ENCODE measurements at regions not wholly inside any gene's neighbourhood (a gene's known extent, or its start where the extent isn't known, plus 50 kb on each side); places are given as distances from the start of the nearest gene placed in this dataset.

DNA sequence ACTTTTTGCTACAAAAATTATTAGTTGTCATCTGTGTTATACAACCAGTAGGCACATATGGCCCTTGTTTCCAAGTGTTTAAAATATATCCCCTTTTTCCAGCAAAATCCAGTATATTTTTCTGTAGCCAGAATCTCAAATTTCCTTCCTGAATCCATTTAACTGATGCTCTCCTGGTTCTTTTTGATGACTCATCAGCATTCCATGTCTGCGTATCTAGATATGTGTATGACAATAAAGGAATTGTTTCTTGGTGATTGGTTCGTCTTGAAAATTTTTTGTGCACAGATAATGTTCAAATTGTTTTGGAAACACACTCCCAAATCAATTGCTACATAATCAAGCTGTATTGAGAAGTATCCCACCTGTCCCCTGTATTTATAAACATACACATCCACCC lies 98.3 kb downstream of the ITM2A start:
- ChIA-PET CTCF (no interaction called here), POLR2A (interaction anchor here in 1 of 2 donors (0.6 kb wide), 1 partner anchor 96 kb away, joined by 3 read pairs; no protein-coding TSS in a partner anchor)
- Histone ChIP-seq H3K27ac (ENCODE audit: low read length) (peak overlapping the region; percentile 60), H3K9me3 (no peaks in the 10 kb centered on the region), H3K36me3 (ENCODE audit: control insufficient read depth in 2 of 2, extremely low read depth in 1 of 2, insufficient read depth in 1 of 2, low read length in 1 of 2) (no peaks in the 10 kb centered on the region), H3K27me3 (replicated peaks in 1 of 2; ENCODE audit: control insufficient read depth in 2 of 2, extremely low read depth in 1 of 2, insufficient read depth in 2 of 2, low read length in 1 of 2) (no peaks in the 10 kb centered on the region), H3K4me3 (ENCODE audit: control insufficient read depth in 1 of 2, extremely low read depth in 1 of 2, low read length in 1 of 2) (no peak overlapping the region), H3K4me1 (ENCODE audit: control insufficient read depth in 1 of 2, extremely low read depth in 1 of 2, insufficient read depth in 2 of 2, low read length in 2 of 2) (peaks cover 8 to 34% of the 10 kb centered on the region in 2 experiments)
- Mint-ChIP-seq H3K9me3 (no peaks in the 10 kb centered on the region), H3K27ac (peak overlapping the region; percentile 84), H3K4me3 (no peak overlapping the region), H3K36me3 (no peaks in the 10 kb centered on the region), H3K27me3 (peaks cover 0 to under 1% of the 10 kb centered on the region in 2 donors), H3K4me1 (peaks cover 37 to 53% (median 51%) of the 10 kb centered on the region in 3 donors)
- no peak for ATAC-seq (replicated peaks in 1 of 4)
- no peak for DNase-seq
- no CpG with 5 or more reads among the region's 2 CpGs for WGBS (ENCODE audit: insufficient coverage)

DNA sequence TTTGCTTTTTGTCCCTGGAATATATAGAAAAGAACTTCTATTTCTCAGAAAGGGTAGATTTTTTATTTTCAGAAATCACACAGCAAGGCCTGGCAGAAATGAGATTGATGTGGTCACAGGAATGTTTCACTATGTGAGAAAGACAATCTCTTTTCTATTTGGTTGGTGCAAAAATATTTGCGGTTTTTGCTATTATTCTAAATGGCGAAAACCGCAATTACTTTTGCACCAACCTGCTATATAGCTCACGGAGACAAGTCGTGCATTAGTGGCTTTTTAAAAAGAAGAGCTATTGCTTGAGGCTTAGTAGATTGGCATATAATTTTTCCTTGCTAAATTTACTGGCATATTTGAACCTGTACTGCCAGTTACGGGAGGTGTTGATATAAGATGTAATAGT lies 100.4 kb downstream of the ITM2A start:
- H3K4me3 Mint-ChIP-seq, result peak overlapping the region; percentile 13 to 32 (median 15)
- ChIA-PET POLR2A (no interaction called here), CTCF (interaction anchor here (0.5 to 1.0 kb wide), 4 partner anchors 93 to 319 kb away, joined by 3 to 5 read pairs (median 4); no protein-coding TSS in a partner anchor)
- H3K36me3 ChIP-seq (ENCODE audit: control insufficient read depth in 2 of 2, extremely low read depth in 1 of 2, insufficient read depth in 1 of 2, low read length in 1 of 2), result no peaks in the 10 kb centered on the region
- no peaks in the 10 kb centered on the region for H3K9me3 Mint-ChIP-seq
- WGBS (ENCODE audit: insufficient coverage), result no CpG with 5 or more reads among the region's 6 CpGs
- no peak overlapping the region for H3K4me3 ChIP-seq (ENCODE audit: control insufficient read depth in 1 of 2, extremely low read depth in 1 of 2, low read length in 1 of 2)
- H3K27ac Mint-ChIP-seq, result peak overlapping the region; percentile 84 to 92
- H3K27me3 Mint-ChIP-seq, result no peaks in the 10 kb centered on the region
- no peak for ATAC-seq (replicated peaks in 1 of 4)
- H3K27ac ChIP-seq (ENCODE audit: low read length), result peak overlapping the region; percentile 60
- H3K4me1 ChIP-seq (ENCODE audit: control insufficient read depth in 1 of 2, extremely low read depth in 1 of 2, insufficient read depth in 2 of 2, low read length in 2 of 2), result peaks cover 8 to 42% of the 10 kb centered on the region in 2 experiments
- H3K36me3 Mint-ChIP-seq, result no peaks in the 10 kb centered on the region
- no peaks in the 10 kb centered on the region for H3K9me3 ChIP-seq
- peak in 1 of 35 experiments; percentile 36 for DNase-seq
- H3K4me1 Mint-ChIP-seq, result peaks cover 43 to 66% (median 65%) of the 10 kb centered on the region in 3 donors
- no peaks in the 10 kb centered on the region for H3K27me3 ChIP-seq (replicated peaks in 1 of 2; ENCODE audit: control insufficient read depth in 2 of 2, extremely low read depth in 1 of 2, insufficient read depth in 2 of 2, low read length in 1 of 2)

DNA sequence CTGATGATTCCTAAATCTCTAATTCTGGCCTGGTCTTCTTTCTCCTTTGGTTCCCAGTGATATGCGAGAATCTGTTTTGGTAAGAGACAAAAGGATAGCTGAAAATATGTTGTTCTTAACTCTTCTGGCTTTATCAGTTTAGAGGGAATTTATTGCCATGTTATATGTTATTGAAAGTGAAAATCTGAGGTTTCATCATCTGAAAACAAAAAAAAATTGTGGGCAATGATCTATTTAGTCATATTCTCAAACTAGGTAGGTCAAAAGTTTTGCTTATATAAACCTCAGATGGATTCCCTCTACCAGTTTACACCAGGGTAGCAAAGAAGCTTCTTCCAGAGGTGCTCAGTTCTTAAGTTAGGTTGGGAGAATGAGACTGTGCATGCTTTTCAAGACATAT lies 103.6 kb downstream of the ITM2A start:
- Mint-ChIP-seq H3K27me3 (no peaks in the 10 kb centered on the region), H3K36me3 (no peaks in the 10 kb centered on the region), H3K9me3 (no peaks in the 10 kb centered on the region), H3K27ac (peak overlapping the region; percentile 89 to 97), H3K4me3 (peak overlapping the region; percentile 0 to 51 (median 43)), H3K4me1 (peaks cover 68 to 73% (median 72%) of the 10 kb centered on the region in 3 donors)
- CTCF ChIA-PET, result interaction anchor here in 1 of 2 donors (1.0 to 1.5 kb wide), 2 partner anchors 94 to 156 kb away, joined by 3 read pairs; no protein-coding TSS in a partner anchor
- H3K36me3 ChIP-seq (ENCODE audit: control insufficient read depth in 2 of 2, extremely low read depth in 1 of 2, insufficient read depth in 1 of 2, low read length in 1 of 2), result no peaks in the 10 kb centered on the region
- peaks cover 12 to 41% of the 10 kb centered on the region in 2 experiments for H3K4me1 ChIP-seq (ENCODE audit: control insufficient read depth in 1 of 2, extremely low read depth in 1 of 2, insufficient read depth in 2 of 2, low read length in 2 of 2)
- H3K27me3 ChIP-seq (replicated peaks in 1 of 2; ENCODE audit: control insufficient read depth in 2 of 2, extremely low read depth in 1 of 2, insufficient read depth in 2 of 2, low read length in 1 of 2), result no peaks in the 10 kb centered on the region
- H3K9me3 ChIP-seq, result no peaks in the 10 kb centered on the region
- no CpG with 5 or more reads among the region's 1 CpG for WGBS (ENCODE audit: insufficient coverage)
- no peak for DNase-seq
- H3K27ac ChIP-seq (ENCODE audit: low read length), result peak overlapping the region; percentile 83
- POLR2A ChIA-PET, result no interaction called here
- no peak overlapping the region for H3K4me3 ChIP-seq (ENCODE audit: control insufficient read depth in 1 of 2, extremely low read depth in 1 of 2, low read length in 1 of 2)
- ATAC-seq (replicated peaks in 1 of 4), result no peak

DNA sequence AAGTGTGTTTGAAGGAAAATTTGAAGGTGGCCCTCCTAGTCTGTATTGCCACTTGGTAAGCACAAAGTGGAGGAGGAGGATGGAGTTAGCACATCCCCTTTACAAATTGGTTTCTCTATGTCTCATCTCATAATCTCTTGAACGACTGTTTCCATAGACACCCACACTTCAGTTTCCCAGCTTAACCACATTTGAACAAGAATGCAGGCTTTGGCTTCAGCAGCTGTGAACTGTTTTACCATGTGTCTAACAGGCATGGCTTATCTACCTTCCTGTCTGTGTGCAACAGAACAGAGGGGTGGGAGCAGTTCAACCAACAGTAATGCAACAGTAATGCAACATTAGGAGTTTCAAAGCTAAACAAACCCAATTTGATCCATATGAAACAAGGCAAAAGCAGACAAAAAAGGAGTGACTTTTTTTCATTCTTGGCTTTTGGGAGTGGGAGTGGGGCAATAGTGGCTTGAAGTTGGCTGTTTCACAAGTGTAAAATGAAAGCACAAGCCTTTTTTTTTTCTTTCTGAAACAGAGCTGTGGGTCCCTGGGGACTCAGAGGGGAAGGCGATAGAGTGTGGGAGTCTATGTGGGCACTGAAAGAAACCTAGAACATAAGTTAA lies 108.0 kb downstream of the ITM2A start:
- Mint-ChIP-seq H3K27ac (peak overlapping the region; percentile 90 to 98), H3K36me3 (peaks cover 5% of the 10 kb centered on the region), H3K4me3 (peak overlapping the region; percentile 40 to 68 (median 63)), H3K4me1 (peaks cover 79 to 82% (median 81%) of the 10 kb centered on the region in 3 donors), H3K27me3 (no peaks in the 10 kb centered on the region), H3K9me3 (no peaks in the 10 kb centered on the region)
- POLR2A ChIA-PET, result interaction anchor here (0.6 to 1.3 kb wide), 5 partner anchors 8 to 316 kb away, joined by 3 to 5 read pairs (median 3); partner anchors contain the start of gene ITM2A (in 1 of the 2)
- WGBS (ENCODE audit: insufficient coverage), result no CpG with 5 or more reads among the region's 2 CpGs
- CTCF ChIA-PET, result interaction anchor here (0.6 to 1.2 kb wide), 4 partner anchors 113 to 1490 kb away, joined by 3 to 4 read pairs (median 3); no protein-coding TSS in a partner anchor
- ATAC-seq (replicated peaks in 1 of 4) (peak; percentile 88 to 95 (median 90)), DNase-seq (peak; percentile 7 to 79 (median 41))
- no peaks in the 10 kb centered on the region for H3K27me3 ChIP-seq (replicated peaks in 1 of 2; ENCODE audit: control insufficient read depth in 2 of 2, extremely low read depth in 1 of 2, insufficient read depth in 2 of 2, low read length in 1 of 2)
- peak overlapping the region; percentile 83 for H3K27ac ChIP-seq (ENCODE audit: low read length)
- peaks cover 11 to 50% of the 10 kb centered on the region in 2 experiments for H3K4me1 ChIP-seq (ENCODE audit: control insufficient read depth in 1 of 2, extremely low read depth in 1 of 2, insufficient read depth in 2 of 2, low read length in 2 of 2)
- no peaks in the 10 kb centered on the region for H3K9me3 ChIP-seq
- H3K36me3 ChIP-seq (ENCODE audit: control insufficient read depth in 2 of 2, extremely low read depth in 1 of 2, insufficient read depth in 1 of 2, low read length in 1 of 2), result no peaks in the 10 kb centered on the region
- H3K4me3 ChIP-seq (ENCODE audit: control insufficient read depth in 1 of 2, extremely low read depth in 1 of 2, low read length in 1 of 2), result no peak overlapping the region

DNA sequence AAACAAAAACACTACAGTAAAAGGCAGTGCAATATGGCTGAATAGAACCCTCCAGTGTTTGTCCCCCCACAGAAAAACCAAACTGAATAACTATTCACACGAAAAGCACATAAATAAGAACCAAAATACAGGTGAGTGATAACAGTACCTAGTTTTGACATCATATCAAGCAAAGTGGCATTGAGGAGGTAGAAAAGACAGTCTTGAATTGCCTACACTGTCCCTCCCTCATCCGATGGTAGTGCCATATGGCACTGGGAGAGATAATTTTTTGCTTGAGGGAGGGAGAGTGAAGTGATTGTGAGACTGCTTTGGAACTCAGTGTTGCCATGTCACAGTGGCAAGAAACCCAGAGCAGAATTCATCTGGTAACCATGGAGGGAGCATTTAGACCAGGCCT lies 99.2 kb downstream of the GPR174 start:
- POLR2A ChIA-PET, result no interaction called here
- peaks cover 19 to 41% (median 19%) of the 10 kb centered on the region in 3 donors for H3K4me1 Mint-ChIP-seq

DNA sequence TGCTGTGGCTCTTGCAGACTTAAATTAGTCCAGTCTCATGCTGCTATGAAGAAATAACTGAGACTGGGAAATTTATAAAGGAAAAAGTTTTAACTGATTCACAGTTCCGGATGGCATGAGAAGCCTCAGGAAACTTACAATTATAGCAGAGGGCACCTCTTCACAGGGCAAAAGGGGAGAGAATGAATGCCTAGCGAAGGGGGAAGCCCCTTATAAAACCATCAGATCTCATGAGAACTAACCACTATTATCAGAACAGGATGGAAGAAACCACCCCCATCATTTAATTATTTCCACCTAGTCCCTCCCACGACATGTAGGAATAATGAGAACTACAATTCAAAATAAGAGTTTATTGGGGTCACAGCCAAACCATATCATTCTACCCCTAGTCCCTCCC lies 91.4 kb downstream of the GPR174 start:
- Mint-ChIP-seq H3K27me3 (no peaks in the 10 kb centered on the region), H3K36me3 (peaks cover 53% of the 10 kb centered on the region), H3K9me3 (no peaks in the 10 kb centered on the region), H3K27ac (peak overlapping the region; percentile 39 to 50), H3K4me3 (no peak overlapping the region), H3K4me1 (peaks cover 19 to 54% (median 28%) of the 10 kb centered on the region in 3 donors)
- ChIA-PET CTCF (no interaction called here), POLR2A (no interaction called here)
- Histone ChIP-seq H3K27ac (ENCODE audit: low read length) (no peak overlapping the region), H3K4me1 (ENCODE audit: control insufficient read depth in 1 of 2, extremely low read depth in 1 of 2, insufficient read depth in 2 of 2, low read length in 2 of 2) (peaks cover 2 to 21% of the 10 kb centered on the region in 2 experiments), H3K4me3 (ENCODE audit: control insufficient read depth in 1 of 2, extremely low read depth in 1 of 2, low read length in 1 of 2) (no peak overlapping the region), H3K27me3 (replicated peaks in 1 of 2; ENCODE audit: control insufficient read depth in 2 of 2, extremely low read depth in 1 of 2, insufficient read depth in 2 of 2, low read length in 1 of 2) (no peaks in the 10 kb centered on the region), H3K36me3 (ENCODE audit: control insufficient read depth in 2 of 2, extremely low read depth in 1 of 2, insufficient read depth in 1 of 2, low read length in 1 of 2) (peaks cover 0 to 10% of the 10 kb centered on the region in 2 donors), H3K9me3 (no peaks in the 10 kb centered on the region)
- no CpG with 5 or more reads among the region's 3 CpGs for WGBS (ENCODE audit: insufficient coverage)
- no peak for ATAC-seq (replicated peaks in 1 of 4)
- DNase-seq, result no peak

More for the DNA sequence above, 99.2 kb downstream of the GPR174 start:
- CTCF ChIA-PET, result no interaction called here
- no peak overlapping the region for H3K27ac ChIP-seq (ENCODE audit: low read length)
- peaks cover 0 to 14% (median 0%) of the 10 kb centered on the region in 3 donors for H3K9me3 Mint-ChIP-seq
- H3K27me3 ChIP-seq (replicated peaks in 1 of 2; ENCODE audit: control insufficient read depth in 2 of 2, extremely low read depth in 1 of 2, insufficient read depth in 2 of 2, low read length in 1 of 2), result no peaks in the 10 kb centered on the region
- no peaks in the 10 kb centered on the region for H3K36me3 ChIP-seq (ENCODE audit: control insufficient read depth in 2 of 2, extremely low read depth in 1 of 2, insufficient read depth in 1 of 2, low read length in 1 of 2)
- no peaks in the 10 kb centered on the region for H3K9me3 ChIP-seq
- WGBS (ENCODE audit: insufficient coverage), result no CpG with 5 or more reads among the region's 2 CpGs
- H3K27me3 Mint-ChIP-seq, result no peaks in the 10 kb centered on the region
- H3K36me3 Mint-ChIP-seq, result peaks cover 27% of the 10 kb centered on the region
- DNase-seq (no peak), ATAC-seq (replicated peaks in 1 of 4) (no peak)
- peaks cover 0 to 3% of the 10 kb centered on the region in 2 experiments for H3K4me1 ChIP-seq (ENCODE audit: control insufficient read depth in 1 of 2, extremely low read depth in 1 of 2, insufficient read depth in 2 of 2, low read length in 2 of 2)
- H3K27ac Mint-ChIP-seq, result no peak overlapping the region
- H3K4me3 ChIP-seq (ENCODE audit: control insufficient read depth in 1 of 2, extremely low read depth in 1 of 2, low read length in 1 of 2), result no peak overlapping the region
- no peak overlapping the region for H3K4me3 Mint-ChIP-seq

Measured in T-cell (primary cell).